Kidney (tissue), 13 donors: ENCODE measurements at regions not wholly inside any gene's neighbourhood (a gene's known extent, or its start where the extent isn't known, plus 50 kb on each side); places are given as distances from the start of the nearest gene placed in this dataset.

Source experiments
- DNase-seq, 5 donors: peaks; one replicate each; pipeline ENCODE4 v3.0.0-alpha.2; 2013 to 2020
- FAIRE-seq: peaks from 2 replicates; lab custom pipeline; 2012; peaks lifted over from hg19 to GRCh38; lab: Jason Lieb, UNC
- H3K27ac ChIP-seq, 2 donors: one replicate each; pipeline ENCODE4 v1.7.0; 2013; ENCODE audit warnings: low read depth in 2 of 2, low read length in 2 of 2, inconsistent platforms in 1 of 2
- H3K27me3 ChIP-seq: one replicate; pipeline ENCODE4 v1.7.1; 2013; ENCODE audit warnings: low read length, inconsistent platforms; ENCODE audit not compliant: control insufficient read depth, insufficient read depth
- H3K36me3 ChIP-seq, 3 donors: one replicate each; pipeline versions ENCODE4 v1.7.0 to v1.7.1; 2013; ENCODE audit warnings: low read length in 3 of 3, control low read depth in 1 of 3, inconsistent platforms in 1 of 3; ENCODE audit not compliant: insufficient read depth in 3 of 3, control insufficient read depth in 2 of 3
- H3K4me1 ChIP-seq, 3 donors: one replicate each; pipeline versions ENCODE4 v1.7.0 to v1.7.1; 2013; ENCODE audit warnings: low read length in 3 of 3, inconsistent platforms in 1 of 3, low read depth in 1 of 3; ENCODE audit not compliant: control insufficient read depth in 2 of 3, insufficient read depth in 2 of 3
- H3K4me3 ChIP-seq, 3 donors: one replicate each; pipeline versions ENCODE4 v1.7.0 to v1.8.1; 2013; ENCODE audit warnings: low read length in 3 of 3, control low read depth in 1 of 3, inconsistent platforms in 1 of 3
- H3K9ac ChIP-seq, 3 donors: one replicate each; pipeline versions ENCODE4 v1.7.0 to v1.7.1; 2013; ENCODE audit warnings: low read length in 3 of 3, control low read depth in 1 of 3, inconsistent platforms in 1 of 3
- H3K9me3 ChIP-seq, 3 donors: one replicate each; pipeline versions ENCODE4 v1.7.0 to v1.7.1; 2013; ENCODE audit warnings: low read length in 3 of 3, control low read depth in 1 of 3, inconsistent platforms in 1 of 3; ENCODE audit not compliant: control insufficient read depth in 2 of 3, insufficient read depth in 1 of 3
- intact Hi-C: fragments of 100-400 bp; cut with DNase I; formaldehyde crosslinking; loops from one replicate; pipeline ENCODE4 v1.11.1; 2022
- TF ChIP-seq, protein P1 (sequence below): IDR thresholded peaks from 3 replicates; pipeline ENCODE4 v1.5.1; 2012; ENCODE audit warnings: mild to moderate bottlenecking, moderate library complexity, borderline replicate concordance; ENCODE audit not compliant: insufficient read depth; ENCODE audit errors: extremely low read depth
- donor health status: control.
- donor health status: control.
- donor health status: control.
- donor health status: control.
- donor health status: control.
- donor health status: DM: yes; HTN: yes; CAD: no.
- donor health status: Normal renal cell carcinoma (clear cell type).

DNA sequence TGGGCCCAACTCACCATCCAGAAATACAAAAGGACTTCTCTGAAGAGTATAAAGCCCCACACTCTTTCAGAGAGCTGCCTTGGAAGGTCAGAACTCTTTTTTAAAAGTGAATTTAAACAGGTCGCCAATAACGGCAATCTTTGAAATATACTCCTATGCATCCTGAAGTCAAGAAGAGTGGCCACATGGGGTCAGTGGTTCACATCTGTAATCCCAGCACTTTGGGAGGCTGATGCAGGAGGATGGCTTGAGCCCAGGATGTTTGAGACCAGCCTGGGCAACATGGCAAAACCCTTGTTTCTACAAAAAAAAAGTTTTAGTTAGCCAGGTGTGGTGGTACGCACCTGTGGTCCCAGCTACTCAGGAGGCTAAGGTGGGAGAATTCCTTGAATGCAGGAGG, 68.1 kb upstream of the FZD7 start:
- no peak for FAIRE-seq
- Histone ChIP-seq H3K4me1 (no peaks in the 10 kb centered on the region), H3K9me3 (no peaks in the 10 kb centered on the region), H3K27ac (no peak overlapping the region), H3K4me3 (no peak overlapping the region), H3K27me3 (no peaks in the 10 kb centered on the region), H3K9ac (no peak overlapping the region), H3K36me3 (no peaks in the 10 kb centered on the region)
- intact Hi-C loops = no loop called here
- TF ChIP-seq, protein P1, sequence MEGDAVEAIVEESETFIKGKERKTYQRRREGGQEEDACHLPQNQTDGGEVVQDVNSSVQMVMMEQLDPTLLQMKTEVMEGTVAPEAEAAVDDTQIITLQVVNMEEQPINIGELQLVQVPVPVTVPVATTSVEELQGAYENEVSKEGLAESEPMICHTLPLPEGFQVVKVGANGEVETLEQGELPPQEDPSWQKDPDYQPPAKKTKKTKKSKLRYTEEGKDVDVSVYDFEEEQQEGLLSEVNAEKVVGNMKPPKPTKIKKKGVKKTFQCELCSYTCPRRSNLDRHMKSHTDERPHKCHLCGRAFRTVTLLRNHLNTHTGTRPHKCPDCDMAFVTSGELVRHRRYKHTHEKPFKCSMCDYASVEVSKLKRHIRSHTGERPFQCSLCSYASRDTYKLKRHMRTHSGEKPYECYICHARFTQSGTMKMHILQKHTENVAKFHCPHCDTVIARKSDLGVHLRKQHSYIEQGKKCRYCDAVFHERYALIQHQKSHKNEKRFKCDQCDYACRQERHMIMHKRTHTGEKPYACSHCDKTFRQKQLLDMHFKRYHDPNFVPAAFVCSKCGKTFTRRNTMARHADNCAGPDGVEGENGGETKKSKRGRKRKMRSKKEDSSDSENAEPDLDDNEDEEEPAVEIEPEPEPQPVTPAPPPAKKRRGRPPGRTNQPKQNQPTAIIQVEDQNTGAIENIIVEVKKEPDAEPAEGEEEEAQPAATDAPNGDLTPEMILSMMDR = no peak
- DNase-seq = peak in 1 of 5 donors; percentile 12

DNA sequence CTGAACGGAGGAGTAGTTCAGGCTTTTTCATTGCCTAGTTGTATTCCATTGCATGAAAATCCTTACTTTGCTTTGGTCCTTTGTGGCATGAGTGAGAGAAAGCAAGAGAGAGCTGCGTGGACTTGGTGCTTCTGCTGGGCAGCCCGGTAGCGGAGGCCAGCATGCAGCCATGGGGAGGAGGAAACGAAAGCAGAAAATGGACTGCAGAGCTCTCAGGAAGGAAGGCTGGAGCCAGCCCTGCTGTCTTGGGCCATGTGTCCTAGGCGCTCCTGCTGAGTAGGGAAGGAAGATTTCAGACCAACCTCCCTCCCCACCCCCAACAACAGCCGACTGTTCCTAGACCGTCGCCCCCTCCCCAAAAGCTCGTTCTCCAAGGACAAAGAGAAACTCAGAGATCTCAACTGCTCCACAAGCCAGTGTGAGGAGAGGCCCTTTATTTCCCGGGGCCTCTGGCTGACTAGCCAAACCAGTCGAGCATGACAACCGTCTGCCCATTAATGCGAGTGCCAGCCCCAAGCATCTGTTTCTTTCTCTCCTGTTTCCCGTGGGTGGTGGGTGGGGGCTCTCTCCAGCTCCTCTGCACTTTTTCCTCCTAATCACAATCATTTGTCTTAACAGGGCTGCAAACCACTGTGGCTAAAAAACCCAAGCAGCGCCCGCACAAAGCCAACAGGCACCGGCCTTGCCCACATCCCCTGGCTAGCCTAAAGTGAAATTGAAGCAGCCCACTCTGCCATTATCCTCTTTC, 66.8 kb upstream of the FZD7 start:
- H3K4me1 ChIP-seq = no peaks in the 10 kb centered on the region
- FAIRE-seq = no peak
- no peaks in the 10 kb centered on the region for H3K27me3 ChIP-seq
- TF ChIP-seq, protein P1 = no peak
- peak in 4 of 5 donors; percentile 35 to 68 (median 50) for DNase-seq
- intact Hi-C loops = no loop called here
- H3K9ac ChIP-seq = no peak overlapping the region
- no peaks in the 10 kb centered on the region for H3K9me3 ChIP-seq
- no peaks in the 10 kb centered on the region for H3K36me3 ChIP-seq
- no peak overlapping the region for H3K4me3 ChIP-seq
- no peak overlapping the region for H3K27ac ChIP-seq

DNA sequence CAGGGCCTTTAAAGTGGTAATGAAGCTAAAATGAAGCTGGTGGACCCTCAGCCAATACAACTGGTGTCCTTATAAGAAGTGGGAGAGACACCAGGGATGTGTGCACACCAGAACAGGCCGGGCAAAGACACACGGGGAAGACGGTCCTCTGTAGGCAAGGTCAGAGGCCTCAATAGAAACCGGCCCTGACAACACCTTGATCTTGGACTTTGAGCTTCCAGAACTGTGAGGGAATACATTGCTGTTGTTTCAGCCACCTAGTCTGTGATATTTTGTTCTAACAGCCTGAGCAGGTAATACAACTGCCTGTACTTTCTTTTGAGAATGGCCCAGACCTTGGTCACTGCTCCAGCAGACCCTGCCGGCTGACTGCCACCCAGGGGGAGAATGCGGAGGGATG, 65.6 kb upstream of the FZD7 start:
- Histone ChIP-seq H3K36me3 (no peaks in the 10 kb centered on the region), H3K4me1 (no peaks in the 10 kb centered on the region), H3K9ac (no peak overlapping the region), H3K27ac (no peak overlapping the region), H3K4me3 (no peak overlapping the region), H3K9me3 (no peaks in the 10 kb centered on the region), H3K27me3 (no peaks in the 10 kb centered on the region)
- intact Hi-C loops = no loop called here
- DNase-seq = peak in 1 of 5 donors; percentile 18
- TF ChIP-seq, protein P1 = no peak
- no peak for FAIRE-seq
